Gastroesophageal sphincter (tissue), 3 donors: ENCODE measurements at regions not wholly inside any gene's neighbourhood (a gene's known extent, or its start where the extent isn't known, plus 50 kb on each side); places are given as distances from the start of the nearest gene placed in this dataset.

Experiments
- EP300 ChIP-seq: sonication (generic); formaldehyde crosslinking; IDR thresholded peaks from one replicate; pipeline ENCODE4 v1.6.1; 2017; ENCODE audit warnings: antibody characterized with exemption, mild to moderate bottlenecking
- POLR2AphosphoS5 ChIP-seq: sonication (generic); formaldehyde crosslinking; IDR thresholded peaks from one replicate; pipeline ENCODE4 v1.6.1; 2017; ENCODE audit warnings: antibody characterized with exemption
- TF ChIP-seq, protein P1 (sequence below), 4 experiments: fragments of 200-600 bp in 2 of 4; fragments of 450-650 bp in 2 of 4; sonication (generic) in 1 of 4; IDR thresholded peaks; one replicate each; pipeline ENCODE4 v1.5.1; 2017 to 2019; ENCODE audit warnings: antibody characterized with exemption in 4 of 4, mild to moderate bottlenecking in 2 of 4, moderate library complexity in 2 of 4

DNA sequence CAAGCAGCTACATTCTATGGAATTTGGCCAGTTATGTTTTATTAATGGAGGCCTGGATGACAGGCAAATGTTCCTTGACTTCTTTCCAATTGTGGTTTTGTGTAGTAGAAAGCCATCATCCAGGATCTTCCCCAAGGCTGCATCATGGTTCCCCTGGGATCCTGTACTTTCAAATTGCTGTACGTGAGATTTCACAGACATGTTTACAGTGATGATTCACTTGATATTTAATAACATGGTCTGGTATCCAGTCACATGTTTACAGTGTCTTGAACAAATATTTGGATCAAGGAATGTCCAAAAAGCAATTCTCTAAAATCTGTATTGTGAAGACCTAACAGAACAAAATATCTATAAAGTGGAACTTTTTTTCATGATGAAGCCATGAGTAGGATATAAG is 68.3 kb upstream of the ST6GALNAC3 start:
- no peak for TF ChIP-seq EP300
- TF ChIP-seq POLR2AphosphoS5, result peak; percentile 36
- TF ChIP-seq, protein P1, sequence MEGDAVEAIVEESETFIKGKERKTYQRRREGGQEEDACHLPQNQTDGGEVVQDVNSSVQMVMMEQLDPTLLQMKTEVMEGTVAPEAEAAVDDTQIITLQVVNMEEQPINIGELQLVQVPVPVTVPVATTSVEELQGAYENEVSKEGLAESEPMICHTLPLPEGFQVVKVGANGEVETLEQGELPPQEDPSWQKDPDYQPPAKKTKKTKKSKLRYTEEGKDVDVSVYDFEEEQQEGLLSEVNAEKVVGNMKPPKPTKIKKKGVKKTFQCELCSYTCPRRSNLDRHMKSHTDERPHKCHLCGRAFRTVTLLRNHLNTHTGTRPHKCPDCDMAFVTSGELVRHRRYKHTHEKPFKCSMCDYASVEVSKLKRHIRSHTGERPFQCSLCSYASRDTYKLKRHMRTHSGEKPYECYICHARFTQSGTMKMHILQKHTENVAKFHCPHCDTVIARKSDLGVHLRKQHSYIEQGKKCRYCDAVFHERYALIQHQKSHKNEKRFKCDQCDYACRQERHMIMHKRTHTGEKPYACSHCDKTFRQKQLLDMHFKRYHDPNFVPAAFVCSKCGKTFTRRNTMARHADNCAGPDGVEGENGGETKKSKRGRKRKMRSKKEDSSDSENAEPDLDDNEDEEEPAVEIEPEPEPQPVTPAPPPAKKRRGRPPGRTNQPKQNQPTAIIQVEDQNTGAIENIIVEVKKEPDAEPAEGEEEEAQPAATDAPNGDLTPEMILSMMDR (IDR thresholded peaks at IDR 0.05), result no peak
